ENCODE measurements at regions not wholly inside any gene's neighbourhood (a gene's known extent, or its start where the extent isn't known, plus 50 kb on each side); places are given as distances from the start of the nearest gene placed in this dataset.

- Mint-ChIP-seq H3K9me3 (peaks cover 3% of the 10 kb centered on the region), H3K36me3 (ENCODE audit: low read depth) (peaks cover 2% of the 10 kb centered on the region), H3K4me1 (ENCODE audit: low read depth) (peaks cover 3% of the 10 kb centered on the region), H3K27ac (no peak overlapping the region), H3K4me3 (no peak overlapping the region), H3K27me3 (ENCODE audit: low read depth) (no peaks in the 10 kb centered on the region)
These were observed 182.1 kb downstream of the RHOU start for GRCh38 chr1:228917342-228917741.

- H3K9me3 Mint-ChIP-seq = peaks cover 3% of the 10 kb centered on the region
- peaks cover 2% of the 10 kb centered on the region for H3K36me3 Mint-ChIP-seq (ENCODE audit: low read depth)
- H3K4me1 Mint-ChIP-seq (ENCODE audit: low read depth) = peaks cover 3% of the 10 kb centered on the region
- H3K27me3 Mint-ChIP-seq (ENCODE audit: low read depth) = peaks cover 2% of the 10 kb centered on the region
- no peak overlapping the region for H3K27ac Mint-ChIP-seq
- no peak overlapping the region for H3K4me3 Mint-ChIP-seq
These were observed 182.5 kb downstream of the RHOU start for GRCh38 chr1:228917755-228918154.

- H3K9me3 Mint-ChIP-seq = peaks cover 3% of the 10 kb centered on the region
- H3K4me3 Mint-ChIP-seq = no peak overlapping the region
- H3K4me1 Mint-ChIP-seq (ENCODE audit: low read depth) = peaks cover 3% of the 10 kb centered on the region
- H3K36me3 Mint-ChIP-seq (ENCODE audit: low read depth) = peaks cover 2% of the 10 kb centered on the region
- H3K27ac Mint-ChIP-seq = no peak overlapping the region
- peaks cover 6% of the 10 kb centered on the region for H3K27me3 Mint-ChIP-seq (ENCODE audit: low read depth)
These were observed 183.1 kb downstream of the RHOU start for GRCh38 chr1:228918335-228918734.

- Mint-ChIP-seq H3K27ac (no peak overlapping the region), H3K9me3 (peaks cover 3% of the 10 kb centered on the region), H3K4me3 (no peak overlapping the region), H3K27me3 (ENCODE audit: low read depth) (peaks cover 10% of the 10 kb centered on the region), H3K36me3 (ENCODE audit: low read depth) (peaks cover 2% of the 10 kb centered on the region), H3K4me1 (ENCODE audit: low read depth) (peaks cover 3% of the 10 kb centered on the region)
These were observed 184.6 kb downstream of the RHOU start for GRCh38 chr1:228919914-228920313.

- no peak overlapping the region for H3K27ac Mint-ChIP-seq
- H3K4me3 Mint-ChIP-seq = no peak overlapping the region
- H3K36me3 Mint-ChIP-seq (ENCODE audit: low read depth) = peaks cover 2% of the 10 kb centered on the region
- H3K4me1 Mint-ChIP-seq (ENCODE audit: low read depth) = peaks cover 3% of the 10 kb centered on the region
- H3K27me3 Mint-ChIP-seq (ENCODE audit: low read depth) = peaks cover 13% of the 10 kb centered on the region
- peaks cover 3% of the 10 kb centered on the region for H3K9me3 Mint-ChIP-seq
These were observed 185.6 kb downstream of the RHOU start for GRCh38 chr1:228920831-228921230.

- Mint-ChIP-seq H3K36me3 (ENCODE audit: low read depth) (no peaks in the 10 kb centered on the region), H3K27ac (no peak overlapping the region), H3K9me3 (no peaks in the 10 kb centered on the region), H3K4me3 (no peak overlapping the region), H3K4me1 (ENCODE audit: low read depth) (peaks cover 3% of the 10 kb centered on the region), H3K27me3 (ENCODE audit: low read depth) (peaks cover 19% of the 10 kb centered on the region)
These were observed 186.2 kb downstream of the RHOU start for GRCh38 chr1:228921481-228921880.

- Mint-ChIP-seq H3K27me3 (ENCODE audit: low read depth) (peaks cover 19% of the 10 kb centered on the region), H3K4me3 (no peak overlapping the region), H3K4me1 (ENCODE audit: low read depth) (peaks cover 8% of the 10 kb centered on the region), H3K27ac (no peak overlapping the region), H3K36me3 (ENCODE audit: low read depth) (no peaks in the 10 kb centered on the region), H3K9me3 (no peaks in the 10 kb centered on the region)
These were observed 187.6 kb downstream of the RHOU start for GRCh38 chr1:228922722-228923376.

- H3K4me1 Mint-ChIP-seq (ENCODE audit: low read depth) = peaks cover 19% of the 10 kb centered on the region
- peaks cover 19% of the 10 kb centered on the region for H3K27me3 Mint-ChIP-seq (ENCODE audit: low read depth)
- no peaks in the 10 kb centered on the region for H3K36me3 Mint-ChIP-seq (ENCODE audit: low read depth)
- no peak overlapping the region for H3K27ac Mint-ChIP-seq
- H3K9me3 Mint-ChIP-seq = no peaks in the 10 kb centered on the region
- H3K4me3 Mint-ChIP-seq = no peak overlapping the region
These were observed 188.9 kb downstream of the RHOU start for GRCh38 chr1:228923973-228924686.

GRCh38 chr1:228925691-228926090 is 190.4 kb downstream of the RHOU start:
- H3K27ac Mint-ChIP-seq = no peak overlapping the region
- peaks cover 34% of the 10 kb centered on the region for H3K27me3 Mint-ChIP-seq (ENCODE audit: low read depth)
- no peaks in the 10 kb centered on the region for H3K36me3 Mint-ChIP-seq (ENCODE audit: low read depth)
- H3K4me3 Mint-ChIP-seq = no peak overlapping the region
- H3K4me1 Mint-ChIP-seq (ENCODE audit: low read depth) = peaks cover 19% of the 10 kb centered on the region
- H3K9me3 Mint-ChIP-seq = no peaks in the 10 kb centered on the region

- no peaks in the 10 kb centered on the region for H3K9me3 Mint-ChIP-seq
These were observed 192.1 kb downstream of the RHOU start for GRCh38 chr1:228927421-228927820.

GRCh38 chr1:228927946-228928898 is 192.9 kb downstream of the RHOU start:
- Mint-ChIP-seq H3K27me3 (ENCODE audit: low read depth) (peaks cover 49% of the 10 kb centered on the region), H3K4me1 (ENCODE audit: low read depth) (peaks cover 16% of the 10 kb centered on the region), H3K36me3 (ENCODE audit: low read depth) (no peaks in the 10 kb centered on the region), H3K4me3 (peak overlapping the region; percentile 8), H3K27ac (no peak overlapping the region), H3K9me3 (no peaks in the 10 kb centered on the region)

More at GRCh38 chr1:228927421-228927820, 192.1 kb downstream of the RHOU start:
- Mint-ChIP-seq H3K27me3 (ENCODE audit: low read depth) (peaks cover 48% of the 10 kb centered on the region), H3K36me3 (ENCODE audit: low read depth) (no peaks in the 10 kb centered on the region), H3K27ac (peak overlapping the region; percentile 43), H3K4me3 (no peak overlapping the region), H3K4me1 (ENCODE audit: low read depth) (peaks cover 16% of the 10 kb centered on the region)

- Mint-ChIP-seq H3K9me3 (no peaks in the 10 kb centered on the region), H3K4me1 (ENCODE audit: low read depth) (peaks cover 16% of the 10 kb centered on the region)
These were observed 194.3 kb downstream of the RHOU start for GRCh38 chr1:228929476-228930027.

GRCh38 chr1:228930479-228930957 is 195.2 kb downstream of the RHOU start:
- H3K4me3 Mint-ChIP-seq = no peak overlapping the region
- no peaks in the 10 kb centered on the region for H3K36me3 Mint-ChIP-seq (ENCODE audit: low read depth)
- H3K27me3 Mint-ChIP-seq (ENCODE audit: low read depth) = peaks cover 49% of the 10 kb centered on the region
- H3K27ac Mint-ChIP-seq = no peak overlapping the region
- H3K4me1 Mint-ChIP-seq (ENCODE audit: low read depth) = peaks cover 16% of the 10 kb centered on the region
- no peaks in the 10 kb centered on the region for H3K9me3 Mint-ChIP-seq

More at GRCh38 chr1:228929476-228930027, 194.3 kb downstream of the RHOU start:
- no peaks in the 10 kb centered on the region for H3K36me3 Mint-ChIP-seq (ENCODE audit: low read depth)
- H3K4me3 Mint-ChIP-seq = no peak overlapping the region
- peaks cover 50% of the 10 kb centered on the region for H3K27me3 Mint-ChIP-seq (ENCODE audit: low read depth)
- H3K27ac Mint-ChIP-seq = no peak overlapping the region

- no peak overlapping the region for H3K27ac Mint-ChIP-seq
- no peaks in the 10 kb centered on the region for H3K9me3 Mint-ChIP-seq
- H3K4me1 Mint-ChIP-seq (ENCODE audit: low read depth) = peaks cover 11% of the 10 kb centered on the region
- H3K27me3 Mint-ChIP-seq (ENCODE audit: low read depth) = peaks cover 41% of the 10 kb centered on the region
- H3K4me3 Mint-ChIP-seq = no peak overlapping the region
- no peaks in the 10 kb centered on the region for H3K36me3 Mint-ChIP-seq (ENCODE audit: low read depth)
These were observed 198.5 kb downstream of the RHOU start for GRCh38 chr1:228933753-228934152.
